Neural cell (in vitro differentiated cells): ENCODE measurements at regions not wholly inside any gene's neighbourhood (a gene's known extent, or its start where the extent isn't known, plus 50 kb on each side); places are given as distances from the start of the nearest gene placed in this dataset.

Source experiments
- H2AFZ ChIP-seq: fragments of 200-600, 300-800 bp; sonication (generic), shearing (Covaris generic); 2 replicates; pipeline ENCODE4 v1.6.0; 2014; ENCODE audit warnings: low read depth, mild to moderate bottlenecking, antibody characterized with exemption, low read length, moderate library complexity
- H3F3A ChIP-seq: fragments of 200-600 bp; shearing (Covaris generic); 2 replicates; pipeline ENCODE4 v1.6.1; 2016; ENCODE audit warnings: mild to moderate bottlenecking, moderate library complexity, mixed read lengths, antibody characterized with exemption, low read length; ENCODE audit not compliant: insufficient read depth, poor library complexity, severe bottlenecking
- H3K27ac ChIP-seq: fragments of 200-600, 300-800 bp; sonication (generic), shearing (Covaris generic); 2 replicates; pipeline ENCODE4 v1.5.1; 2014; ENCODE audit warnings: mild to moderate bottlenecking, low read length, moderate library complexity
- H3K27me3 ChIP-seq: fragments of 300-800, 200-600 bp; sonication (generic), shearing (Covaris generic); 2 replicates; pipeline ENCODE4 v1.6.0; 2014; ENCODE audit warnings: mild to moderate bottlenecking, low read depth, low read length, moderate library complexity; ENCODE audit not compliant: insufficient read depth
- H3K36me3 ChIP-seq: fragments of 300-800, 200-600 bp; sonication (generic), shearing (Covaris generic); 2 replicates; pipeline ENCODE4 v1.5.1; 2014; ENCODE audit warnings: mild to moderate bottlenecking, antibody characterized with exemption, low read length, moderate library complexity; ENCODE audit not compliant: insufficient read depth
- H3K4me2 ChIP-seq: fragments of 300-800, 200-600 bp; sonication (generic), shearing (Covaris generic); 2 replicates; pipeline ENCODE4 v1.6.0; 2014; ENCODE audit warnings: mild to moderate bottlenecking, low read length
- H3K4me3 ChIP-seq: fragments of 300-800, 200-600 bp; sonication (generic), shearing (Covaris generic); 2 replicates; pipeline ENCODE4 v1.5.1; 2014; ENCODE audit warnings: mild to moderate bottlenecking, low read length, moderate library complexity
- H3K79me2 ChIP-seq: fragments of 200-600 bp; shearing (Covaris generic); replicated peaks from 2 replicates; pipeline ENCODE4 v1.6.0; 2014; ENCODE audit warnings: mild to moderate bottlenecking, low read length, moderate library complexity; ENCODE audit not compliant: insufficient read depth
- H3K9ac ChIP-seq: fragments of 300-800, 200-600 bp; sonication (generic), shearing (Covaris generic); 2 replicates; pipeline ENCODE4 v1.6.1; 2016; ENCODE audit warnings: mild to moderate bottlenecking, low read length, mixed read lengths
- H3K9me2 ChIP-seq: fragments of 200-600 bp; shearing (Covaris generic); 2 replicates; pipeline ENCODE4 v1.6.1; 2016; ENCODE audit warnings: mild to moderate bottlenecking, low read length, mixed read lengths; ENCODE audit not compliant: insufficient read depth
- H3K9me3 ChIP-seq: fragments of 200-600, 300-800 bp; sonication (generic), shearing (Covaris generic); 2 replicates; pipeline ENCODE4 v1.6.1; 2016; ENCODE audit warnings: mild to moderate bottlenecking, mixed run types, low read length, moderate library complexity, mixed read lengths
- H4K20me1 ChIP-seq: fragments of 200-600 bp; shearing (Covaris generic); 2 replicates; pipeline ENCODE4 v1.6.1; 2016; ENCODE audit warnings: mild to moderate bottlenecking, mixed run types; ENCODE audit not compliant: insufficient read depth
- EP300 ChIP-seq: fragments of 450-650 bp; conservative IDR thresholded peaks from 2 replicates; pipeline ENCODE4 v1.6.1; 2014; ENCODE audit warnings: antibody characterized with exemption, mild to moderate bottlenecking, moderate library complexity; ENCODE audit not compliant: poor library complexity, severe bottlenecking
- EZH2 ChIP-seq: fragments of 200-600, 300-800 bp; shearing (Covaris generic), sonication (generic); IDR thresholded peaks from 2 replicates; pipeline ENCODE4 v1.6.1; 2014; ENCODE audit warnings: antibody characterized with exemption, low read length, borderline replicate concordance, mild to moderate bottlenecking; ENCODE audit not compliant: insufficient read depth, poor library complexity, severe bottlenecking
- MXI1 ChIP-seq: fragments of 450-650 bp; conservative IDR thresholded peaks from 2 replicates; pipeline ENCODE4 v1.6.1; 2014; ENCODE audit warnings: antibody characterized with exemption, mild to moderate bottlenecking; ENCODE audit not compliant: poor library complexity, severe bottlenecking
- POLR2AphosphoS5 ChIP-seq: IDR thresholded peaks from 2 replicates; pipeline ENCODE4 v1.6.1; 2012
- RAD21 ChIP-seq: fragments of 450-650 bp; conservative IDR thresholded peaks from 2 replicates; pipeline ENCODE4 v1.6.1; 2014; ENCODE audit warnings: antibody characterized with exemption, mild to moderate bottlenecking, moderate library complexity
- SMC3 ChIP-seq: fragments of 450-650 bp; conservative IDR thresholded peaks from 2 replicates; pipeline ENCODE4 v1.6.1; 2014; ENCODE audit warnings: antibody characterized with exemption, mild to moderate bottlenecking, moderate library complexity; ENCODE audit not compliant: poor library complexity
- TAF1 ChIP-seq: IDR thresholded peaks from 2 replicates; pipeline ENCODE4 v1.6.1; 2012; ENCODE audit warnings: low read depth
- TF ChIP-seq, protein P1 (sequence below): fragments of 450-650 bp; IDR thresholded peaks from 2 replicates; pipeline ENCODE4 v1.5.1; 2014; ENCODE audit warnings: antibody characterized with exemption, mild to moderate bottlenecking, moderate library complexity; ENCODE audit not compliant: poor library complexity, severe bottlenecking
- TF ChIP-seq, protein P2 (sequence below): IDR thresholded peaks from 2 replicates; pipeline ENCODE4 v1.6.1; 2012; ENCODE audit warnings: borderline replicate concordance

GRCh38 chr20:24891546-24892393 is 57.3 kb upstream of the CST7 start:
- no peak overlapping the region for H2AFZ ChIP-seq
- H3K79me2 ChIP-seq: no peaks in the 10 kb centered on the region
- no peaks in the 10 kb centered on the region for H3K27me3 ChIP-seq

DNA sequence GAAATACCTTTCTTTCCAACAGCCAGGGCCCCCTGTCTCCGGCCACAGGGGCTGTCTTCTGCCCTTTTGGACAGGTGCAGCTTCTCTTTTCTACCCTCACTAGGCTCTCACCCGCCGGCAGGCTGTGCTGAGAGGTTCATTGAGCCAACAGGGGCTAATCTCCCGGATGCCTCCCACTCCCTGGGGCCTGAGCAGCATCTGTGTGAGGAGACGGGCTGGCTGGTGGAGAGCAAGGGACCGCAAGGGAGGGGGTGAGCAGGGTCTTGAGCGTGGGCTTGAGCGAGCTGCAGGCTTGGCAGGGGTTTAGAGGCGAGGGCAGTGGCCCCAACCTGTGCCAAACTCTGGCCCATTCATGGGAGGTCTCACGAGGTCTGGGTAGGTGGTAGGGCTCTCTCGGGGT is 56.5 kb upstream of the CST7 start:
- no peaks in the 10 kb centered on the region for H4K20me1 ChIP-seq
- H3F3A ChIP-seq: no peaks in the 10 kb centered on the region
- H3K4me2 ChIP-seq: no peak overlapping the region
- no peaks in the 10 kb centered on the region for H3K79me2 ChIP-seq
- H3K9me3 ChIP-seq: no peaks in the 10 kb centered on the region
- H3K9me2 ChIP-seq: no peaks in the 10 kb centered on the region
- no peak overlapping the region for H3K9ac ChIP-seq
- H3K4me3 ChIP-seq: no peak overlapping the region
- no peaks in the 10 kb centered on the region for H3K36me3 ChIP-seq
- no peak overlapping the region for H3K27ac ChIP-seq
- TF ChIP-seq EZH2 (no peak), SMC3 (no peak), MXI1 (no peak), POLR2AphosphoS5 (no peak), EP300 (no peak), TAF1 (no peak), RAD21 (no peak)
- TF ChIP-seq, protein P1, sequence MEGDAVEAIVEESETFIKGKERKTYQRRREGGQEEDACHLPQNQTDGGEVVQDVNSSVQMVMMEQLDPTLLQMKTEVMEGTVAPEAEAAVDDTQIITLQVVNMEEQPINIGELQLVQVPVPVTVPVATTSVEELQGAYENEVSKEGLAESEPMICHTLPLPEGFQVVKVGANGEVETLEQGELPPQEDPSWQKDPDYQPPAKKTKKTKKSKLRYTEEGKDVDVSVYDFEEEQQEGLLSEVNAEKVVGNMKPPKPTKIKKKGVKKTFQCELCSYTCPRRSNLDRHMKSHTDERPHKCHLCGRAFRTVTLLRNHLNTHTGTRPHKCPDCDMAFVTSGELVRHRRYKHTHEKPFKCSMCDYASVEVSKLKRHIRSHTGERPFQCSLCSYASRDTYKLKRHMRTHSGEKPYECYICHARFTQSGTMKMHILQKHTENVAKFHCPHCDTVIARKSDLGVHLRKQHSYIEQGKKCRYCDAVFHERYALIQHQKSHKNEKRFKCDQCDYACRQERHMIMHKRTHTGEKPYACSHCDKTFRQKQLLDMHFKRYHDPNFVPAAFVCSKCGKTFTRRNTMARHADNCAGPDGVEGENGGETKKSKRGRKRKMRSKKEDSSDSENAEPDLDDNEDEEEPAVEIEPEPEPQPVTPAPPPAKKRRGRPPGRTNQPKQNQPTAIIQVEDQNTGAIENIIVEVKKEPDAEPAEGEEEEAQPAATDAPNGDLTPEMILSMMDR: no peak
- TF ChIP-seq, protein P2, sequence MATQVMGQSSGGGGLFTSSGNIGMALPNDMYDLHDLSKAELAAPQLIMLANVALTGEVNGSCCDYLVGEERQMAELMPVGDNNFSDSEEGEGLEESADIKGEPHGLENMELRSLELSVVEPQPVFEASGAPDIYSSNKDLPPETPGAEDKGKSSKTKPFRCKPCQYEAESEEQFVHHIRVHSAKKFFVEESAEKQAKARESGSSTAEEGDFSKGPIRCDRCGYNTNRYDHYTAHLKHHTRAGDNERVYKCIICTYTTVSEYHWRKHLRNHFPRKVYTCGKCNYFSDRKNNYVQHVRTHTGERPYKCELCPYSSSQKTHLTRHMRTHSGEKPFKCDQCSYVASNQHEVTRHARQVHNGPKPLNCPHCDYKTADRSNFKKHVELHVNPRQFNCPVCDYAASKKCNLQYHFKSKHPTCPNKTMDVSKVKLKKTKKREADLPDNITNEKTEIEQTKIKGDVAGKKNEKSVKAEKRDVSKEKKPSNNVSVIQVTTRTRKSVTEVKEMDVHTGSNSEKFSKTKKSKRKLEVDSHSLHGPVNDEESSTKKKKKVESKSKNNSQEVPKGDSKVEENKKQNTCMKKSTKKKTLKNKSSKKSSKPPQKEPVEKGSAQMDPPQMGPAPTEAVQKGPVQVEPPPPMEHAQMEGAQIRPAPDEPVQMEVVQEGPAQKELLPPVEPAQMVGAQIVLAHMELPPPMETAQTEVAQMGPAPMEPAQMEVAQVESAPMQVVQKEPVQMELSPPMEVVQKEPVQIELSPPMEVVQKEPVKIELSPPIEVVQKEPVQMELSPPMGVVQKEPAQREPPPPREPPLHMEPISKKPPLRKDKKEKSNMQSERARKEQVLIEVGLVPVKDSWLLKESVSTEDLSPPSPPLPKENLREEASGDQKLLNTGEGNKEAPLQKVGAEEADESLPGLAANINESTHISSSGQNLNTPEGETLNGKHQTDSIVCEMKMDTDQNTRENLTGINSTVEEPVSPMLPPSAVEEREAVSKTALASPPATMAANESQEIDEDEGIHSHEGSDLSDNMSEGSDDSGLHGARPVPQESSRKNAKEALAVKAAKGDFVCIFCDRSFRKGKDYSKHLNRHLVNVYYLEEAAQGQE: no peak
- H2AFZ ChIP-seq: no peak overlapping the region
- no peaks in the 10 kb centered on the region for H3K27me3 ChIP-seq

More at GRCh38 chr20:24891546-24892393, 57.3 kb upstream of the CST7 start:
- Histone ChIP-seq H3K9me3 (no peaks in the 10 kb centered on the region), H4K20me1 (no peaks in the 10 kb centered on the region), H3K36me3 (no peaks in the 10 kb centered on the region), H3K27ac (no peak overlapping the region), H3F3A (no peaks in the 10 kb centered on the region), H3K4me3 (no peak overlapping the region), H3K9me2 (no peaks in the 10 kb centered on the region), H3K9ac (no peak overlapping the region), H3K4me2 (no peak overlapping the region)
- no peak for TF ChIP-seq EZH2
- TF ChIP-seq, protein P2: no peak
- TF ChIP-seq POLR2AphosphoS5: no peak
- no peak for TF ChIP-seq MXI1
- TF ChIP-seq, protein P1: no peak
- no peak for TF ChIP-seq RAD21
- no peak for TF ChIP-seq EP300
- no peak for TF ChIP-seq TAF1
- TF ChIP-seq SMC3: no peak
